Epidermal melanocyte (primary cell): ENCODE measurements at regions not wholly inside any gene's neighbourhood (a gene's known extent, or its start where the extent isn't known, plus 50 kb on each side); places are given as distances from the start of the nearest gene placed in this dataset.
"Not testable (repeated sequence)": the region's sequence is repeated elsewhere in the genome, so short reads cannot be mapped to it uniquely, and the experiment has no call there.

Experiments
- DNase-seq: peaks from one replicate; pipeline ENCODE4 v3.0.0; 2011; ENCODE audit warnings: low spot score; ENCODE audit not compliant: insufficient read length

DNA sequence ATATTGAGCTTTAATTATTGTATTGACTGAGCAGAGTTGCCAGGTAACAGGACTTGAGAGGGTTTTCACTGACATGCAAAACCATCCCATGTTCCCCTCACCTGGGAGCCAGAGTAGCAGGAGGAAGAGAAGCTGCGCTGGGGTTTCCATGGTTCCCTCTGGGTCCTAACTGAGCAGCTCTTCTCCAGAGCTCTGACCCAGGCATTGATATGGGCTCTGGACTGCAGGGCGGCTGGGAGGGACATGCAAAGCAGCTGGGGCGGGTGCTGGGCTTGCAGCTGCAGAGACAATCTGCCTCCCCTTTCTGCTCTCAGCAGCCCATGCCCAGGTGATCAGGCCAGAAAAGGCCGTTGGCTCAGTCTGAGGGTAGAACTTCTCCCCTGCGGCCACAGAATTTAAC lies 451.5 kb downstream of the RPIA start:
- not testable (repeated sequence) for DNase-seq

DNA sequence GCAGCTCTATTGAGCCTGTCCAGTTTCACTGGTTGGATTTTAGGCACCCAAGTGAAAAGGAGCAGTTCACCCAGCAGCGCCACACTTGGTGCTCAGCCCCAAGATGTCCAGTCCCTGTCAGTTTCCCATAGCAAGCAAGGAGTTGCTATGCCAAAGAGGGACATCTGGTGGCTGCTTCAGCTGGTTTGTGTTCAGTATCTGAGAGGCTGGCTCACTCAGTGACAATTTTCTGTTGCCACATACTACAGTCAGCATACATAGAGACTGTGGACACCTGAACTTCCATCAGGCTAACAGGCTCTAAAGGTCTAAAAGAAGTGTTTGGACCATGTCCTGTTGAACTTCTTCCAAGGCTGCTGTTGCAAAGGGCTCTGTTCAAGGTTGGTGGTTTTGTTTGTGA lies 453.9 kb downstream of the RPIA start:
- not testable (repeated sequence) for DNase-seq

DNA sequence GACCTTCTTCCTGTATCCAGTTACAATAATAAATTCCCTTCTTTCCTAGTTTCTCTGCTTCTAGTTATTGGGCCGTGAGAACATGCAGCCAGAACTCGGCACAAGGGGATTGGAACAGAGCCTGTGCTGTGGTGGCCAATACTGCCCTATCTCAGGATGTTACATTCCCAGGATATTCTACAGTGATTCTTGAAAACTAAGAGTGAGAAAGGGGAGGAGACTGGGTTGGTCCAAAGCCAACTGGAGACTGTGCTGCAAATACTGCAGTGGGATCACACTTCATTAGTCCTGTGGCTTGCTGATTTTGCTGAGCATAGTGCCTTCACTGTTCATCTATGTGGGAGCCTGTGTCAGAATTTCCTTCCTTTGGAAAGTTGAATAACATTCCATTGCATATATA lies 456.8 kb downstream of the RPIA start:
- DNase-seq = not testable (repeated sequence)

DNA sequence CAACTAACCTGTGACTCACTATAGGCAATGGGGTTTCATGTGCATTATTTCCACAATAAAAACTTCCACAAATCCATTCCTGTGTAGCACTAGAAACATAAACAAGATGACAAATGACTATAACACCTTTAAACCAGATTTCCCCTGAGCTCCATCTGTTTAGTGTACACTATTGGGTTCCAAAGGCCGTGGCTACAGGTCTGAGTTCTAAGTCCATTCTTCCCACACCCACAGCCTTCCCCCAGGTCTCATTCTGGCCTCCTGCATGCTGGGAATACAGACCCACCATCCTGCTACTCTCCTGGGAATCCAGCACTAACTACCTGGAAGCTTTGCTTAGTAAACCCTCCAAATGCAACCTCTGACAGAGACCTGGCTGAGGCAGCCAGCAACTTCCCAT lies 460.2 kb downstream of the RPIA start:
- not testable (repeated sequence) for DNase-seq

DNA sequence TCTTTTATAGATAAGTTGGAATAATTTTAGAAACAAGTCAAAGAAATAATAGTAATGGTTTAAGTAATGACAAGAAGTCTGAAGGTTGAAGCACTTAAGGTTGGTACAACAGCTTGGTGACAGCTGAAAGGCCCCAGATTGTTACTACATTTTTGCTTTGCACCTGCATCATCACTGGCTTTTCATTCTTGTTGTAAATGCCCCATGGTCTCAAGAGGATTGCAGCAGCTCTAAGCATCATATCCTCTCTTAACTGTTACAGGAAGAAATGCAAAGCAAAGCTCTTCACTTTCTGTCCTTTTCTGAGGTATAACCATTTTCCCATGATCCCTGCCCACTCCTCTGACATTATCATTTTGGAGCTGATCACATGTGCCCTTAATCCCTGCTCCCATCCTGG lies 461.0 kb downstream of the RPIA start:
- not testable (repeated sequence) for DNase-seq

DNA sequence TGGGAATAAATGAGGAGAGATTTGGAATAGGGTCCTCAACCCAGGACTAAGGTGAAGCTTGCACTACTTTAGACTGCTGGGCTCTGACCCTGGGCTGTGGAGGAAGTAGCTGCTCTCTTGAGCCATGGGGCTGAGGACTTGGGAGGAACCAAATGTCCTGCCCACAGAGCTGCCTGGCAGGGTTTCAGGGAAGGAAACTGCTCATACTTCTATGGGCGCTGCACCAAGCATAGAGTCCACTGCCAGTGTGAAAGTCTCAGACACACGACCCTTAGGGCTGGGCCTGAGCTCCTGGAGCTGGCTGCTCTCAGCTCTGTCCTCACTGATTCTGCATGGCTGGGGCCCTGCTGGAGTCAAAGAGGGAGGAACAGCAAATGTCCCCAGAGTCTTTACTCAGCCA lies 461.7 kb downstream of the RPIA start:
- not testable (repeated sequence) for DNase-seq

DNA sequence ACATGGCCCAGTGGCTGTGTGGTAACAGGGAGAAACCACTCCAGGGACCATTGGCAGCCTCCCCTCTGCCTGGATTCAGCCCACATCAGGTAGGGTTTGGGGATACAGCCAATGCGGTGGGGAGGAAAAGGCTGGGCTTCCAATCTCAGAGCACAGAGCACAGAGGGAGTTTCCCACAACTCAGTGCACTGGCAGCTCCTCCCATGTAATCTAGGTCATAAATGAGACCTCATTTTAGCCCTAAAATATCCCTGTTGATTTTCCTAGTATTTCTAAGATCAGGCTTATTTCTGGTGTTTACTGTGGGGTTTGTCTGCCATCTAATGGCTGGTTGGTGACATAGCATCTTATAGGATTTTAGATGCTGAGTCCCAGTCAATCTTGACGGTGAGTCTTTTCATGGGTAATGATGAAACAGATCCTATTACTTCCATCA lies 462.8 kb downstream of the RPIA start:
- not testable (repeated sequence) for DNase-seq

DNA sequence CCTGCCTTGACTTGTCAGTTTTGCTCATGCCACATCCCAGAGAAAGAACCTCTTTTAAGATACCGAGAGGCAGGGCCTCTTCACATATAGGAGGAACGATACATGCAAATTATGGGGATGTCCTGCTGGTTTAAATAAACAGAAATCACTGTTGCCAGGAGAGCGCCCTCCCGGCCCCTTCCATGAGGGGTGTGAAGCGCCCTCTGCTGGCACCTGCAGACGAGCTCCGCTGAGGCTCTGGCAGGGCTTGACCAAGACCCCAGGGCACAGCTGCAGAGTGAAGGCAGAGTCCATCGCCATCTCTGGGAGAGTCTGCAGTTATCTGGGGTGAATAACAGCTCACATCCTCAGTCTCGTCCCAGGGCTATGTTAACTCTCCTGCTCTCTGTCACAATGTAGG lies 468.8 kb downstream of the RPIA start:
- DNase-seq = not testable (repeated sequence)

DNA sequence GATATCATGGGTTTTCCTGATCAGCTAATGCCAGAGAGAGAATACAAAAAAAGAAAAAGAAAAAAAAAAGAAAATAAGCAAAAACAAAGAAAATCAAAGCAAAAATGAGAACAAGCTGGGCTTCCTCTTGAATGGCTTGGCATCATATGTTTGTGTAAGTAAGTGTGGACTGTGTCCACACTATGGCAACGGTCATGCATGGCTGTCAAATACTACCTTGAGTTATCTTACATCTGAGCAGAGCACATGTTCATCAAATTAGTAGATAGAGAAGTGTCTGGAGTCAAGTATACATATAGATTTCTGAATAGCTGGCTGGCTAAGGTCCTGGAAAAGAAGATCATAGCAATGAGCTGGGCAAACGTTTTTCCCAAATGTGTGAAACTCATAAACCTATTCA lies 470.2 kb downstream of the RPIA start:
- DNase-seq = not testable (repeated sequence)

DNA sequence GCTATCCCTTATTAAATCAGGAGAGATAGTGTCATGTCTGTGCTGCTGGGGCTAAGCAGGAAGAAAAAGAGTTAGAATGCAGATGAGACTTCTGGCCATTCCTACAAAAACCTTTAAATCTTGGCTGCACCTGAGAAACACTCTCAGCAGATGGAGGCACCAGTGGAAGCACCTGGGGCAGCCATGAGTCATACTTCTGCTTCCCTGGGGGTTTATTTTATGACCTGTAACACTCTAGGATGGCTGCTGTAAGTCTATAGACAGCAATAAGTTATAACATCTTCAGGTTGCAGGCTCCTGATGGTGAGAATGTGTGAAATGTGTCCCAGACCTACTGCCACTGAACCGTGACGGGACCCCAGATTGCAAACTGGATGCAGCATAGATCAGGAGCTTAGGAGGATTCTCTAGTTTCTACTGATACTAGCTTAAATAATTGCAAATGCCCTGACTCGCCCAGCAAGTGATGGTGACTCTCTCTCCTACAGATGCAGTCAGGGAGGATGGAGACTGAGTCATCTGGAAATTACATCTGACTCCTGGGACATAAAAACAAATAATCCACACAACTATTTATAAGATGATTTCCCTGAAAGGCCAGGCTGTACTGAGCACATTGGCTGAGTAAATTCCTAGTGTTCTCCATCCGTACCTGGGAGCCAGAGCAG lies 479.2 kb downstream of the RPIA start:
- not testable (repeated sequence) for DNase-seq

DNA sequence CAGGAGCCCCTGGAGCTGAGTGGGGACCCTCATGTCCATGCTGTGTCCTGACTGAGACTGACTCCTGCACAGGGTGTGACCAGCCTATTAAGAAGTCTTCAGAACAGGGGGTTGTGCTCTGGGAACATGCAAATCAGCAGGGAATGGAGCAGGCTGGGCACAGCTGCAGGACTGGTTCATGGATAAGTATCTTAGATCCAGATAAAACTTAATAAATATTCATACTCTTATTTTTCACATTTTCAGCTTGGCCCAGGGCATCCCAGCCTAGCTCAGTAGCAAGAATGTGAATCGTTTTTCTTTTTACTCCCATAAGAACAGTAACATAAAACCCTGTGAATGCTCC lies 479.7 kb downstream of the RPIA start:
- DNase-seq = not testable (repeated sequence)

DNA sequence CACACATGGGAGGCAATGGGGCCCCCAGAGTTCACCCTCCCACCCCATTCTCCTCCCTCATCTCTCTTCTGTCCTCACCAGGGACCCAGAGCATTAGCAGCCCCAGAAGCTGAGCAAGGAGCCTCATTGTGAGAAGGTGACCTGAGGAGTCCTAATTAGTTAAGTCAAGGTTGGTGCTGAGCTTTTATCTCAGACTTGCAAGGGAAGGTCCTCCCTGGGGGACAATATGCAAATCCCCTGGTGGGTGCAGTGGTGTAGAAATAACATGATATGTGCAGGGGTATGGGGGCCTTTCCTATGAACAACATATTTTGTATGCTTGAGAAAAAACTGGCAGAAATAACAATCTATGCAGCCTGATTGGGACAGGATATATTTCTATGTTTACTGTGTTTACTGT lies 485.5 kb downstream of the RPIA start:
- DNase-seq = not testable (repeated sequence)

DNA sequence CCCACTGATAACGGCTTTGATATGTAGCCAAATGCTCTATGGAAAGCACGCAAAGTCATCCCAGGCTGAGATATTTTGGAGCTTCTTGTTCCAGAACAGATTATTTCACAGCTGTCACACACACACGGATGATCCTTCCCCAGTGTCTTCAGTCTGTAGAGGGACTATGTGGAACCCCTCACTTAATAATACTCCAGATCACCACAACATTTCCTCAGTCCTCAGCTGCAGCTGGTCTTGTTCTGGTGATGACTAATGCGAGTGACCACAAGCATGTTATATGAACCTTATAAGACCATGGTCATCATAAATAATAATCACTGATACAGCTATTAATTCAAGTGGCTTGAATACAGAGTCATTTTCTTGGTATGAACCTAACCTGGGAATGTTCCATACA lies 490.7 kb downstream of the RPIA start:
- DNase-seq = not testable (repeated sequence)

DNA sequence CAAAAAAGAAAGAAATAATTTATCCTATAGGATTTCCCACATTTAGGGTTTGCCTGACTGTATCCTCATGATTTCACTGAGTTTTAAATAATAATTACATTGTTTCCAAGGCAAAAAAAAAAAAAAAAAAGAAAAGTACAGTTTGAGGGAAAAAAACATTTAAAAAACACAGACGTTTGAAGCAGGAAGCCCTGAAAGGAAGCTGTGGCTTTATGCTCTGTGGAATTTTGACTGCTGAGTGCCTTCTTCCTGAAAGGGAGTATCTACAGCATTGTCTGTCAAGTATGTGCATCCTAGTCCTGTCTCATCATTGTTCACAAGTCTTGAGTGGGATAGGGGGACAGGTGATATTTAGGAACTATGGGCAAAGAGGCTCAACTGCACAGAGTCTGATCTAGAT lies 493.3 kb downstream of the RPIA start:
- DNase-seq = not testable (repeated sequence)

DNA sequence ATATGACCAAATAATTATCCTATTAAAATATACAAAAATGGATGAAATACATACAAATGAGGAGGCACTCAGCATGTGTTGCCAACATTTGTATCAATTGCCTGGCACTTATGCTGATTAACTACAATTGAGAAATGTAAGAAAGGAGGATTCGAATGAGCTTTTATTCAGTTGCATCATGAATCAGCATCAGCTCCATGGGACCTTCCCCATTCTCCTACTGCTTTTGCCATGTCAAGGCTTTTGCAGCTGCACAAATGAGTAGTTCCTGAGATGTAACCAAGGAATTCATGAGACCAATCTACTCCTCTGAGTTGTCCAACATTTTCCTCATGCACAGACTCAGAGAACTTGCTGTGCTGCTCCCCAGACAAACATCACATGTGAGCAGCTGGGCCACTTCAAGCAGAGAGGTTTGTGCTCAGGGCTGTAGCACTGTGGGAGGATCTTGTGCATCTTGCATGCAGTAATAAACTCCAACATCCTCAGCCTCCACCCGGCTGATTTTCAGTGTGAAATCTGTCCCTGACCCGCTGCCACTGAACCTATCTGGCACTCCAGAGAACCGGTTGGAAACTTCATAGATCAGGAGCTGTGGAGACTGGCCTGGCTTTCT lies 504.3 kb downstream of the RPIA start:
- not testable (repeated sequence) for DNase-seq

DNA sequence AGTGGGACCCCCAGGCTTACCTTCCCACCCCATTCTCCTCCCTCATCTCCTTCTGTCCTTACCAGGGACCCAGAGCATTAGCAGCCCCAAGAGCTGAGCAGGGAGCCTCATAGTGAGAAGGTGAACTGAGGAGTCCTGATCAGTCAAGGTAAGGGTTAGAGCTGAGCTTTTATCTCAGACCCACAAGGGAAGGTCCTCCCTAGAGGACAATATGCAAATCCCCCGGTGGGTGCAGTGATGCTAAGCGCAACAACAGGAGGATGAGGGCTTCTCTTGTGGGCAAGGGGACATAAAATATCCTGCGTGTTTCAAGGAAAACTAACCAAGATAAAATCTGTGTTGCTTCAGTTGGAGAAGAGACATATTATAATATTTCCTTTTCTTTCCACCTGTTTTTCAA lies 505.2 kb downstream of the RPIA start:
- DNase-seq = not testable (repeated sequence)

DNA sequence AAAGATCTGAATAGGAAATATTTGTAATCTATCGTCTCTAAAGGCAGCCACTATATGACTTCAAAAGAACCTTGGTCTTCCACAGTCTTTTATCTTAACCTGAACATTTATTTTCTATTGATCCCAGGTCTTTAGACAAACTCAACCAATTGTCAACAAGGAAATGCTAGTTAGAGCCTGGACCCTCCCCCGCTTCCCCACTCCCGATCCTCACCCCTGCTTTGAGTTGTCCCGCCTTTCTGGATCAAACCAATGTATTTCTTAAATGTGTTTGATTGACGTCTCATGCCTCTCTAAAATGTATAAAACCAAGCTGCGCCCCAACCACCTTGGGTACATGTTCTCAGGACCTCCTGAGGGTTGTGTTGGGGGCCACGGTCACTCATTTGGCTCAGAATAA lies 506.6 kb downstream of the RPIA start:
- DNase-seq = not testable (repeated sequence)

DNA sequence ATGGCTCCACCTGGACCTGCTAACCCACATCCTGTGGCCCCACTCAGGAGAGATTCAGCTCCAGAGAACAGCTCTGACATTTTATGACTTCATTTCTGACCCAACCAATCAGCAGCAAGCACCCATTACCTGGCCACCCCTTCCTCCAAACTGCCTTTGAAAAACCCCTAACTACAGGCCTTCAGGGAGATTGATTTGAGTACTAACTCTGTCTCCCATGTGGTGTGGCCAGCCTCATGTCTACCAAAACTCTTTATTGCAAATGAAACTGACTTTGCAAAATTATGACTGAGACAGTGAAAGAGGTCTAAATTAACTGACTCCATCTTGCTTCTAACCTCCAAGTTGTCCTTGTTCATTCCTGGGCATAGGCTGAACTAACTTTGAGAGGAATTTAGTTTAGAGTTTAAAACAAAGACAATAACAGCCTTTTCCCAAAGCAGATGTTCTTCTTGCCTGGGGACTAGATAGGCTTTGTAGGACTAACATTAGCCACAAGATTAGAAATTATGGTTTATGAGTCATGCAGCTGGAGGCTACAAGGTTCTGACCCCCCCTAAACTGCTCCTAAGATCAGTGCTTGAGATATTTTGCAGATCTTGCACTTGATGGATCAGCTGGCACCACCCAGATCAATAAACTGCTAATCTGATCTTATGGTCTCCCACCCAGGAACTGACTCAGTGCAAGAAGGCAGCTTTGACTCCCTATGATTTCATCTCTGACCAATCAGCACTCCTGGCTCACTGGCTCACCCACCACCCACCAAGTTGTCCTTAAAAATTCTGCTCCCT lies 508.2 kb downstream of the RPIA start:
- DNase-seq = not testable (repeated sequence)

DNA sequence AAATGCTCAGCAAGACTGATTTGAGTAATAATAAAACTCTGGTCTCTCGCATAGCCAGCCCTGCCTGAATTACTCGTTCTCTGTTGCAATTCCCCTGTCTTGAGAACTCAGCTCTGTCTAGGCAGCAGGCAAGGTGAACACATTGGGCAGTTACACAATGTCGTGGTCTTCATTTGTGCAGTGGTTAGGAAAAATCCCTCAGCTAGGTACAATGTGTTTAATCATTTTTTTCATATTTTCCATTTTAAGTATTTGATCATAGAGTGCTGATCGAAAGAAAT lies 508.7 kb downstream of the RPIA start:
- DNase-seq = not testable (repeated sequence)

DNA sequence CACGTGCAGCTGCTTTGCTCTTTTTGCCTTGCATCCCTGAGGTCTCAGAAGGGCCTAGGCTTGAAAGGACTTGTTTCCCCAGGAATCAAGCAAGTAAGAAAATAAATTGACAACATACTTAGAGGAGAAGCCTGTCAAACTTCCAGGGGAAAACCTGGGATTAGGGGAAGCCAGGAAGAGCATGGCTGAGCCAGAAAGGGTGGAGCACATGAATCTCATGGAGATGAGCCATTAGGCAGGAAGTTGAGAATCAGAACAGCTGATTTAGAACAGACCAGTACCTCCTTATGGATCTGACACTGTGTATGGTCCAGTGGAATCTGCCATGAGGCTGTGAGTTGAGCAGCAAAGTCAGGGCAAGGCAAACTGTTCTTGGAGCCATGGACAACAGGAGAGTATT lies 511.0 kb downstream of the RPIA start:
- not testable (repeated sequence) for DNase-seq

DNA sequence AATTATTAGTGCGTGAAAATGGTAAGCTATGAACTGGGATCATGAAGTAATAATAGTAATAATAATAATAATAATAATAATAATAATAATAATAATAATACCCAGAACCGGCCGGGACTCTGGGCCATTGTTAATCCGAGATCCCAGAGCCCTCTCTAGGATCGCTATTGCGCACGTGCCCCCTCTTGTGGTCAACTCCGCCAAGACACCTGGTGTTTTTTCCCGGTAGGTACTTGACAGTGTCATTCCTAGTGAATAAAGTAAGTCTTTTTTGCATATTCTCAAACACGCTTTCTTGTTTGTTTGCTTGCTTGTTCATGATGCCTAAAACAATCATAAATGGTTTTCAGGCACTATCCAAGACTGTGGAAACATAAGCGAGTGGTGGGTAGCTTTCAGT lies 513.7 kb downstream of the RPIA start:
- not testable (repeated sequence) for DNase-seq

DNA sequence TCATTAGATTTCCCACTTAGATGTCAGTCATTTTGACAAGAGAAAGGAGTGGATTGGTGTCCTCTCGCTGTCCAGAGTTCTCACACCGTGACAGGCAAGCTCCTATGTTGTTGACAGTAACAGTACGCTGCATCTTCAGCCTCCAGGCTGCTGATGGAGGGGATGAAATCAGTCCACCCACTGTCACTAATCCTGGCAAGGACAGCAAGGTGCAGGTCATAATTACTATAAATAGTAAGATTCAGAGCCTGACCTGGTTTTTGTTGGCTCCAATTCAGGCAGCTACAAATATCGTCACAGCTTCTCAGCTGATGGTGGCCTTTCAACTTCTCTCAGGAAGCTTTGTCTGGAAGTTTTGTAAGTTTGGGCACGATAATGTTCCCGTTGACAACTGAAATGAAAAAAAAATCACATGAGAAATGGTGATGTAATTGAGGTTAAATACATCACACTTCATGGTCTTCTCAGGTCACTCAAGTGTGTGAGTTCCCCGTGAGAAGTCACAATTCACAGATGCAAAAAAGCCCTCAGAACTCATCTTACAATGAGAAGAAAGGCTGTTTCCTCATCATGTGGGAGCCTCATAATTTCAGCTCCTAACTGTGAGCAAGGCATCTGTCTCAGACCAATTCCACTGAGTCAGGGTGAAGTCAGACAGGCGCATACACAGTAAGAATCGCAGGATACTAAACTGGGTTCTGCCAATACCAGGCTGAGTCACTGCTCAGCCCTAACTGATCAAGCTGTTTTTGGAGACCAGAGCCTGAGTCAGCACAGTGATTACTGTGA lies 516.9 kb downstream of the RPIA start:
- not testable (repeated sequence) for DNase-seq
